HEK293T (cell line): ENCODE measurements at regions not wholly inside any gene's neighbourhood (a gene's known extent, or its start where the extent isn't known, plus 50 kb on each side); places are given as distances from the start of the nearest gene placed in this dataset.

ENCODE experiments used
- ARNT ChIP-seq: fragments of 450-650 bp; IDR thresholded peaks from 2 replicates; pipeline ENCODE4 v1.6.1; 2017; ENCODE audit warnings: mild to moderate bottlenecking
- ELF4 ChIP-seq: fragments of 450-650 bp; IDR thresholded peaks from 2 replicates; pipeline ENCODE4 v1.6.1; 2017; ENCODE audit warnings: antibody characterized with exemption
- FOXA1 ChIP-seq: fragments of 450-650 bp; IDR thresholded peaks from 2 replicates; pipeline ENCODE4 v1.6.1; 2016; ENCODE audit warnings: mild to moderate bottlenecking
- FOXK2 ChIP-seq: fragments of 450-650 bp; IDR thresholded peaks from 2 replicates; pipeline ENCODE4 v1.6.1; 2016; ENCODE audit warnings: mild to moderate bottlenecking
- FOXM1 ChIP-seq: fragments of 450-650 bp; IDR thresholded peaks from 2 replicates; pipeline ENCODE4 v1.6.1; 2017; ENCODE audit warnings: mild to moderate bottlenecking, borderline replicate concordance
- HDGF ChIP-seq: fragments of 450-650 bp; IDR thresholded peaks from 2 replicates; pipeline ENCODE4 v1.6.1; 2017; ENCODE audit warnings: antibody characterized with exemption, borderline replicate concordance
- L3MBTL2 ChIP-seq: fragments of 450-650 bp; conservative IDR thresholded peaks from 2 replicates; pipeline ENCODE4 v1.6.1; 2016; ENCODE audit warnings: mild to moderate bottlenecking
- SUZ12 ChIP-seq: fragments of 450-650 bp; IDR thresholded peaks from 2 replicates; pipeline ENCODE4 v1.6.1; 2016; ENCODE audit warnings: mild to moderate bottlenecking
- TF ChIP-seq, protein P1 (sequence below): fragments of 450-650 bp; IDR thresholded peaks from 2 replicates; pipeline ENCODE4 v1.6.1; 2016

- no peak for TF ChIP-seq HDGF
- TF ChIP-seq ARNT = no peak
- no peak for TF ChIP-seq FOXM1
- TF ChIP-seq, protein P1, sequence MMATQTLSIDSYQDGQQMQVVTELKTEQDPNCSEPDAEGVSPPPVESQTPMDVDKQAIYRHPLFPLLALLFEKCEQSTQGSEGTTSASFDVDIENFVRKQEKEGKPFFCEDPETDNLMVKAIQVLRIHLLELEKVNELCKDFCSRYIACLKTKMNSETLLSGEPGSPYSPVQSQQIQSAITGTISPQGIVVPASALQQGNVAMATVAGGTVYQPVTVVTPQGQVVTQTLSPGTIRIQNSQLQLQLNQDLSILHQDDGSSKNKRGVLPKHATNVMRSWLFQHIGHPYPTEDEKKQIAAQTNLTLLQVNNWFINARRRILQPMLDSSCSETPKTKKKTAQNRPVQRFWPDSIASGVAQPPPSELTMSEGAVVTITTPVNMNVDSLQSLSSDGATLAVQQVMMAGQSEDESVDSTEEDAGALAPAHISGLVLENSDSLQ = no peak
- TF ChIP-seq FOXA1 = no peak
- TF ChIP-seq ELF4 = no peak
- TF ChIP-seq SUZ12 = no peak
- no peak for TF ChIP-seq FOXK2
- no peak for TF ChIP-seq L3MBTL2
Observed at GRCh38 chr3:24943961-24944360, 449.3 kb upstream of the THRB start.
